Liver (tissue), 3 donors: ENCODE measurements at regions not wholly inside any gene's neighbourhood (a gene's known extent, or its start where the extent isn't known, plus 50 kb on each side); places are given as distances from the start of the nearest gene placed in this dataset.

Source experiments
- EGR1 ChIP-seq, 2 donors: IDR thresholded peaks; 2 replicates each; pipeline ENCODE4 v1.6.1; 2016 to 2018; ENCODE audit warnings: antibody characterized with exemption in 2 of 2, low read depth in 2 of 2
- FOXA1 ChIP-seq: IDR thresholded peaks from 2 replicates; pipeline ENCODE4 v1.6.1; 2016; ENCODE audit warnings: antibody characterized with exemption
- JUND ChIP-seq, 2 donors: IDR thresholded peaks; 2 replicates each; pipeline ENCODE4 v1.6.1; 2016; ENCODE audit warnings: antibody characterized with exemption in 2 of 2
- MAX ChIP-seq: IDR thresholded peaks from 2 replicates; pipeline ENCODE4 v1.6.1; 2016; ENCODE audit warnings: antibody characterized with exemption
- RAD21 ChIP-seq, 2 donors: IDR thresholded peaks; 2 replicates each; pipeline ENCODE4 v1.6.1; 2016; ENCODE audit warnings: antibody characterized with exemption in 2 of 2, mild to moderate bottlenecking in 2 of 2
- REST ChIP-seq: IDR thresholded peaks from 2 replicates; pipeline ENCODE4 v1.6.1; 2016; ENCODE audit warnings: antibody characterized with exemption, mild to moderate bottlenecking
- RXRA ChIP-seq, 2 donors: IDR thresholded peaks; 2 replicates each; pipeline ENCODE4 v1.6.1; 2017 to 2018; ENCODE audit warnings: antibody characterized with exemption in 2 of 2, mild to moderate bottlenecking in 1 of 2
- SP1 ChIP-seq: IDR thresholded peaks from 2 replicates; pipeline ENCODE4 v1.6.1; 2018; ENCODE audit warnings: antibody characterized with exemption, mild to moderate bottlenecking
- TAF1 ChIP-seq: conservative IDR thresholded peaks from 2 replicates; pipeline ENCODE4 v1.6.1; 2016; ENCODE audit warnings: antibody characterized with exemption, mild to moderate bottlenecking
- YY1 ChIP-seq: IDR thresholded peaks from 2 replicates; pipeline ENCODE4 v1.6.1; 2016; ENCODE audit warnings: antibody characterized with exemption, mild to moderate bottlenecking
- TF ChIP-seq, protein P1 (sequence below): fragments of 150-350 bp; IDR thresholded peaks from 2 replicates; pipeline ENCODE4 v1.5.1; 2017; ENCODE audit warnings: improper control_type of control experiment, low read depth, low read length; ENCODE audit not compliant: missing input control
- TF ChIP-seq, protein P2 (sequence below): IDR thresholded peaks from 2 replicates; pipeline ENCODE4 v1.6.1; 2016; ENCODE audit warnings: antibody characterized with exemption
- TF ChIP-seq, protein P3 (sequence below): IDR thresholded peaks from 2 replicates; pipeline ENCODE4 v1.6.1; 2016; ENCODE audit warnings: antibody characterized with exemption
- donor health status: healthy.
- donor health status: healthy.

DNA sequence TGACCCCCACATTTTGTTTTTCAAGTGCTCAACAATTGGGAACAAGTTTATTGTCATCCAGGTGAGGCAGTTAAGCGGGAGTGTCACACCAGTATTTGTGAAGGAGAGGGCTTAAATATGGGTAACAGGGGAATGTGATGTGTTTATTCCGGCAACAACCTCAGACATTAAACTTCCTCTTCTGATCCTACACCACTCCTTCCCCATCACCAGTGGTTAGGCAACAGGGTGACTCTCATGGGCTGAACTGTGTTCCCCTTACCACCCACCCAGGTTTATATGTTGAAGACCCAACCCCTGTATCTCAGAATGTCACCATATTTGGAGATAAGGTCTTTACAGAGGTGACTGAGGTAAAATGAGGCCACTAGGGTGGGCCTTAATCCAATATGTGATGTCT is 52.1 kb upstream of the RNF182 start:
- TF ChIP-seq, protein P1, sequence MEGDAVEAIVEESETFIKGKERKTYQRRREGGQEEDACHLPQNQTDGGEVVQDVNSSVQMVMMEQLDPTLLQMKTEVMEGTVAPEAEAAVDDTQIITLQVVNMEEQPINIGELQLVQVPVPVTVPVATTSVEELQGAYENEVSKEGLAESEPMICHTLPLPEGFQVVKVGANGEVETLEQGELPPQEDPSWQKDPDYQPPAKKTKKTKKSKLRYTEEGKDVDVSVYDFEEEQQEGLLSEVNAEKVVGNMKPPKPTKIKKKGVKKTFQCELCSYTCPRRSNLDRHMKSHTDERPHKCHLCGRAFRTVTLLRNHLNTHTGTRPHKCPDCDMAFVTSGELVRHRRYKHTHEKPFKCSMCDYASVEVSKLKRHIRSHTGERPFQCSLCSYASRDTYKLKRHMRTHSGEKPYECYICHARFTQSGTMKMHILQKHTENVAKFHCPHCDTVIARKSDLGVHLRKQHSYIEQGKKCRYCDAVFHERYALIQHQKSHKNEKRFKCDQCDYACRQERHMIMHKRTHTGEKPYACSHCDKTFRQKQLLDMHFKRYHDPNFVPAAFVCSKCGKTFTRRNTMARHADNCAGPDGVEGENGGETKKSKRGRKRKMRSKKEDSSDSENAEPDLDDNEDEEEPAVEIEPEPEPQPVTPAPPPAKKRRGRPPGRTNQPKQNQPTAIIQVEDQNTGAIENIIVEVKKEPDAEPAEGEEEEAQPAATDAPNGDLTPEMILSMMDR, result no peak
- TF ChIP-seq RXRA (IDR thresholded peaks at IDR 0.05), result no peak
- no peak for TF ChIP-seq YY1
- no peak for TF ChIP-seq REST
- no peak for TF ChIP-seq RAD21 (IDR thresholded peaks at IDR 0.05)
- TF ChIP-seq, protein P2, sequence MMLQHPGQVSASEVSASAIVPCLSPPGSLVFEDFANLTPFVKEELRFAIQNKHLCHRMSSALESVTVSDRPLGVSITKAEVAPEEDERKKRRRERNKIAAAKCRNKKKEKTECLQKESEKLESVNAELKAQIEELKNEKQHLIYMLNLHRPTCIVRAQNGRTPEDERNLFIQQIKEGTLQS, result no peak
- no peak for TF ChIP-seq MAX
- TF ChIP-seq FOXA1, result no peak
- no peak for TF ChIP-seq JUND (IDR thresholded peaks at IDR 0.05)
- TF ChIP-seq TAF1, result no peak
- no peak for TF ChIP-seq SP1
- TF ChIP-seq EGR1 (IDR thresholded peaks at IDR 0.05; ENCODE audit: low read depth in 2 of 2), result no peak
- TF ChIP-seq, protein P3, sequence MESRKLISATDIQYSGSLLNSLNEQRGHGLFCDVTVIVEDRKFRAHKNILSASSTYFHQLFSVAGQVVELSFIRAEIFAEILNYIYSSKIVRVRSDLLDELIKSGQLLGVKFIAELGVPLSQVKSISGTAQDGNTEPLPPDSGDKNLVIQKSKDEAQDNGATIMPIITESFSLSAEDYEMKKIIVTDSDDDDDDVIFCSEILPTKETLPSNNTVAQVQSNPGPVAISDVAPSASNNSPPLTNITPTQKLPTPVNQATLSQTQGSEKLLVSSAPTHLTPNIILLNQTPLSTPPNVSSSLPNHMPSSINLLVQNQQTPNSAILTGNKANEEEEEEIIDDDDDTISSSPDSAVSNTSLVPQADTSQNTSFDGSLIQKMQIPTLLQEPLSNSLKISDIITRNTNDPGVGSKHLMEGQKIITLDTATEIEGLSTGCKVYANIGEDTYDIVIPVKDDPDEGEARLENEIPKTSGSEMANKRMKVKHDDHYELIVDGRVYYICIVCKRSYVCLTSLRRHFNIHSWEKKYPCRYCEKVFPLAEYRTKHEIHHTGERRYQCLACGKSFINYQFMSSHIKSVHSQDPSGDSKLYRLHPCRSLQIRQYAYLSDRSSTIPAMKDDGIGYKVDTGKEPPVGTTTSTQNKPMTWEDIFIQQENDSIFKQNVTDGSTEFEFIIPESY, result no peak
